Cardiac muscle cell (in vitro differentiated cells and primary cell): ENCODE measurements at regions not wholly inside any gene's neighbourhood (a gene's known extent, or its start where the extent isn't known, plus 50 kb on each side); places are given as distances from the start of the nearest gene placed in this dataset.

Source experiments
- DNase-seq, 2 donors: peaks; one replicate each; pipeline versions ENCODE4 v3.0.0 to v3.0.0-alpha.2; 2010 to 2017; ENCODE audit warnings: low read depth in 1 of 2, low spot score in 1 of 2
- H3K27ac ChIP-seq: fragments of 200-600 bp; sonication (generic); 2 replicates; pipeline ENCODE4 v1.5.1; 2016
- H3K27me3 ChIP-seq: fragments of 200-600 bp; sonication (generic); 2 replicates; pipeline ENCODE4 v1.6.0; 2016; ENCODE audit warnings: control low read depth
- H3K36me3 ChIP-seq: fragments of 200-600 bp; sonication (generic); 2 replicates; pipeline ENCODE4 v1.5.1; 2016; ENCODE audit warnings: control low read depth
- H3K4me1 ChIP-seq: fragments of 200-600 bp; sonication (generic); 2 replicates; pipeline ENCODE4 v1.8.1; 2017; ENCODE audit warnings: low read depth, mild to moderate bottlenecking, mixed run types
- H3K4me3 ChIP-seq: fragments of 200-600 bp; sonication (generic); 2 replicates; pipeline ENCODE4 v1.5.1; 2016; ENCODE audit warnings: mild to moderate bottlenecking
- H3K9me3 ChIP-seq: fragments of 200-600 bp; sonication (generic); 2 replicates; pipeline ENCODE4 v1.5.1; 2017; ENCODE audit warnings: low read depth, mild to moderate bottlenecking, control low read depth
- CTCF ChIP-seq: IDR thresholded peaks from 2 replicates; pipeline ENCODE4 v1.5.1; 2012; ENCODE audit warnings: low read depth, mild to moderate bottlenecking, low read length

DNA sequence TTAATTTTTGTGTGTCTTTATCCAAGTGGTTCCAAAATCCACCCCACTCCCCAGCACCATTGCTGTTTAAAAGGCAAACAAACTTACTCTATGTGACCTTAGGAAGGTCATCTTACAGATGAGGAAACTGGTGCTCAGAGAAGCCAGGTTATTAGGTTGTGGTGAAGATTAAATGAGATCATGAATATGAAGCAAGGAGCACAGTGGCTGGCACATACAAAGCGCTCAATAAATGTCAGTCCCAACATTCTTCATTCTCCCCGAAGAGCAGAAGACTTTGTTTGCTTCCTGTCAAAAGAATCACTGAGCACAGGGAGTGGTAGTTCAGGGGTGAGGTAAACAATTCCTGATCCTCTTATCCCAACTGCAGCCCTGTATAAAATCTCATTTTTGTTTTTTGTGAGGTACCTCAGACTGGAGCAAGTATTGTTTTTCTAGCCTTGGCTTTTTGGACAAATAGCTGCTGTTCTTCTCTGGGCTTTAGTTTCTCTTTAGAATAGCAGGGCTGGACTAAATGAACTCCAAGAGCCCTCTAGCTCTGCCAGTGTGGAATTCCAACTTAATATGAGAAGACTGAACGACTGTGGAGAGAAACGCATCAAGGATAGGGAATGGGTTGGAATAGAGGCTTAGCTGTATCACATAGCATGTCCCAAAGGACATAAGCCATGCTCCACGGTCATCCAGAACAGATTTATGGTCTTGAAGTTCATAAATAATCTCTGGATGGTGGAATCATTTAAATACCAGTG is 455.3 kb upstream of the USP24 start:
- Histone ChIP-seq H3K27me3 (no peaks in the 10 kb centered on the region), H3K36me3 (no peaks in the 10 kb centered on the region), H3K4me1 (no peaks in the 10 kb centered on the region), H3K27ac (no peak overlapping the region), H3K9me3 (no peaks in the 10 kb centered on the region), H3K4me3 (no peak overlapping the region)
- TF ChIP-seq CTCF, result no peak
- peak in 1 of 2 donors; percentile 26 for DNase-seq

GRCh38 chr1:55669293-55669692 is 454.1 kb upstream of the USP24 start:
- H3K36me3 ChIP-seq, result no peaks in the 10 kb centered on the region
- no peaks in the 10 kb centered on the region for H3K9me3 ChIP-seq
- H3K4me1 ChIP-seq, result no peaks in the 10 kb centered on the region
- H3K4me3 ChIP-seq, result no peak overlapping the region
- no peak overlapping the region for H3K27ac ChIP-seq
- no peak for TF ChIP-seq CTCF
- peak in 1 of 2 donors; percentile 86 for DNase-seq
- H3K27me3 ChIP-seq, result no peaks in the 10 kb centered on the region

DNA sequence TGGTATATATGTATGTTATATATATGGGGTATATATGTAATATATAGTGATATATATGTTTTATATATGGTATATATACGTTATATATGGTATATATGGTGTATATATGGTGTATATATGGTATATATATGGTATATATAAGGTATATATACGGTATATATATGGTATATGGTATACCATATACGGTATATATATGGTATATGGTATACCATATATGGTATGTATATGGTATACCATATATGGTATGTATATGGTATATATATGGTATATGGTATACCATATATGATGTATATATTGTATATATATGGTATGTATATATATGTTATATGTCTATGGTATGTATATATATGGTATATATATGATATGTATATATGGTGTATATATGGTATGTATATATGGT is 447.7 kb upstream of the USP24 start:
- TF ChIP-seq CTCF, result no peak
- peaks cover 4% of the 10 kb centered on the region for H3K9me3 ChIP-seq
- DNase-seq, result no peak
- H3K4me1 ChIP-seq, result no peaks in the 10 kb centered on the region
- no peaks in the 10 kb centered on the region for H3K36me3 ChIP-seq
- no peak overlapping the region for H3K4me3 ChIP-seq
- H3K27me3 ChIP-seq, result no peaks in the 10 kb centered on the region
- no peak overlapping the region for H3K27ac ChIP-seq

DNA sequence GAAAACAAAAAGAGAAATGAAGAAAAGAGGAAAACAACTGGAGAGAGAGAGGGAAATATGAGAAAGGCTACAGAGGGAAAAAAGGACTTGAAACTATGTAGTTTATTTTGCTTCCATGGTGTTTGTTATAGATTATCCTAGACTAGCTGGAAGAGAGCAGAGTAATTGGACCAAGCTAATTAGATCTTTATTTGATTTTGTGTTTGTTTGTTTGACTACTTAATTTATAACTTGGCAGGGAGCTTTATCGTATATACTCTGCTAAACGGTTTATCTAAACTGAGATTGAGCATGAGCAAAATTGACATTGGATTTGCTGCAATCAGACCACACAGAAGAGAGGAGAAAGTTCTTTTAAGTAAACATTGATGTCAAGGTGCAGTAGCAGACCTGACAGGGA is 443.8 kb upstream of the USP24 start:
- Histone ChIP-seq H3K4me1 (no peaks in the 10 kb centered on the region), H3K27ac (no peak overlapping the region), H3K9me3 (peaks cover 4% of the 10 kb centered on the region), H3K36me3 (no peaks in the 10 kb centered on the region), H3K4me3 (no peak overlapping the region), H3K27me3 (no peaks in the 10 kb centered on the region)
- no peak for TF ChIP-seq CTCF
- no peak for DNase-seq

DNA sequence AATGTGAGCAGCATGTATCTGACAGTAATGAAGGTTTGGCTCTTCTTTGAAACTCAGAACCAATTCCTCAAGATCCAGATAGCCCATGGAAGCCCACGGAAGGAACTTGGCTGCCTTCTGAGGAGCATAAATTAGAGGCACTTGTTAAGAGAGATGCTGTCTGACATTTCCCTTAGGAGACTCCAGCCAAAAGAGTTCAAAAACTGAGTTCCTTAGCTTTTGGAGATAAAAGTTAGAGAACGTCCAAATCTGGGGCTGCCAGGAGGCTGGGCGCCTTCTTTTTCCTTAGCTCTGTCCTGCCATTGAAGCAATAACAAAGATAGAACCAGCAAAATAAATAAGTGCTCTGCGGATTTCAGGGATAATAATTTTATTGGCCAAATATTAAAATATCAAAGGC is 439.6 kb upstream of the USP24 start:
- Histone ChIP-seq H3K4me3 (no peak overlapping the region), H3K27ac (no peak overlapping the region), H3K36me3 (no peaks in the 10 kb centered on the region), H3K9me3 (no peaks in the 10 kb centered on the region), H3K27me3 (no peaks in the 10 kb centered on the region), H3K4me1 (no peaks in the 10 kb centered on the region)
- DNase-seq, result no peak
- no peak for TF ChIP-seq CTCF
